GM19324 (cell line): ENCODE measurements at regions not wholly inside any gene's neighbourhood (a gene's known extent, or its start where the extent isn't known, plus 50 kb on each side); places are given as distances from the start of the nearest gene placed in this dataset.
"Not testable (repeated sequence)": the region's sequence is repeated elsewhere in the genome, so short reads cannot be mapped to it uniquely, and the experiment has no call there.

Experiments used
- ATAC-seq: cut with Tn5 transposase; IDR thresholded peaks from one replicate; pipeline ENCODE4 v1.9.1; 2021; ENCODE audit warnings: mild to moderate bottlenecking, moderate library complexity; ENCODE audit not compliant: unreplicated experiment, low FRiP score

DNA sequence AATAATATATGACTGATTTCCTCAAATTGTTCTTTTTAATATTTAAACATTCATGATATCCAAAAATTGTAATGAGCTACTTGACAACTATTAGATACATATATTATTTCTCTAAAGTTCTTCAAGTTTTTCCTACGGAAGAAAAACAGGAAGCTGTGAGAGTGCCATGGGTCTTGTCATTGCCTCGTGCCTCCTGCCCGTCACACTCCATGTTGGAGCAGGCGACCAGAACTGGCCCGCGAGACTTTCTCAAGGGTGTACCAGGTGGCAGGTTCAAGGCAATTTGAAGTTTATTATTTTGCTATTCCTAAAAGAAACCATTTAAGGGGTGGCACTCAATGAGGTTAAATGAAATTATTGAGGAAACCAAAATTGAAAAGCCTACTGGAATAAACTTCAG, 337.2 kb downstream of the HACE1 start:
- no peak for ATAC-seq

DNA sequence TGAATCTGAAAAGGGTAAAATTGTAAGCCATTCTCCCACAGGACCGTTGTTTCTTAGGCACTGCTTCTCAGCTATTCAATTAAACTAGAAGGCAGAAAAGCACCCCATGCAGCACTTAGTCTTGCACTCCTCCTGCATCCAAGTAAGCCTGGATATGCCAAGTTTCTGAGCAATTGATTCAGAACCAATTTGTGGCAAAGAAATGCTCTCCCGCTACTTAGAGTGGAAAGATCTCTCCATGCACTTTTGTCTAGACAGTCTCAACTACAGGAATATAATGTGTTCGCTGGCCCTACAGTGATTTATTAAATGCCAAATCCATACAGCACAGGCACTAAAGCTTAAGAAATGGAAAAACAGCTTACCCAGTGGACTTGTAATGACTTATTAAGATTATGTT, 338.5 kb downstream of the HACE1 start:
- ATAC-seq: no peak

DNA sequence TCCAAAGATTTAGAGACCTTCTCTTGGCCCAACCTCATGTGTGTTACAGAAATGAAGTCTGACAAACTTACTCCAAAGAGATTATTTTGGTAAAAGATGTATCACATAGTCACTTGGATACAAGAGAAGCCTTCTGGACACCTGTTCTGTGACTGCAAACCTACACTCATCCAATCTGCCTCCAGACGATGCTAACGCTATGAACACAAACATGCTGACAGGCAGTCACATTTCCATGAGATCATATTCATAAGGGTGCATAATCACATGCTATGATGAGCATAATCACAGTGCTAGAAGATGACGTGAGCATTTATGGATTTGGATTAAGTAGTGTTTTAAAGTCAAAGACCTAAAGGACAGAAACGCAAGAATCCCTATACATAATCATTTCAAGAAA, 340.2 kb downstream of the HACE1 start:
- no peak for ATAC-seq

DNA sequence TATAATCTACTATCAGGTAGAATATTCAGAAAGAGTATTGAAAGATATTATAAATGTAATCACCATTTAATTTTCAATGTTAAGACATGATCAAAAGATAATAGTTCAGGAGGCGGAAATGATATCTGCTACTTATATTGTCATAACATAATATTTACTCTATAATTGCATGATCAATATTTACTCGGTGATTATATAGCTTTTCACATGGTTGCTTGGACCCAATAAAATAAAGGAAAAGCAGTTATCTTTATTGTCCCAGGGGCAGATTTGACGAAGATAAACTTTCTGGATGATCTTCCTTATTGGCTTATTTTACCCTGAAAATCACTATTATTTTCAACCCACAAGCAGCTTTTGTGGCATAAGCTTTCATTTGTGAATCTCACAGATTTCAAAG, 350.4 kb downstream of the HACE1 start:
- no peak for ATAC-seq

DNA sequence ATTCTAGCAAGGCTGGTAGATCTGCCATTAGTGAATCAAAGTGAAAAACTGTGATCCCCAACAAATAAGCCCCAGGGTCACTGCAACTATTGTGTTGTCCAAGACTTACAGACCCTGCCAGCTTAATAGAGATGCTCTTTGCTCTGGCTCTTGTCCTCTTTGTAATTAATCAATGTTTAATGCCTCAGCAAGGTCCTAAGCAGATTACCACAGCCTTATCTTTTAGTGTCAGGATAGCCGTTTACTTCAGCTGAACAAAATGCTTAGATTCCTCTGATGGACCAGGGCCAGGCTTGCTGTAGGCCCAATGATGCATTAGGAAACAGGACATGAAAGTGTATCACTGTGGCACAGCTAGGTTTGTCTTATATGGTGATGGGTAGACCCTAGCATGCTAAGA, 353.3 kb downstream of the HACE1 start:
- no peak for ATAC-seq

DNA sequence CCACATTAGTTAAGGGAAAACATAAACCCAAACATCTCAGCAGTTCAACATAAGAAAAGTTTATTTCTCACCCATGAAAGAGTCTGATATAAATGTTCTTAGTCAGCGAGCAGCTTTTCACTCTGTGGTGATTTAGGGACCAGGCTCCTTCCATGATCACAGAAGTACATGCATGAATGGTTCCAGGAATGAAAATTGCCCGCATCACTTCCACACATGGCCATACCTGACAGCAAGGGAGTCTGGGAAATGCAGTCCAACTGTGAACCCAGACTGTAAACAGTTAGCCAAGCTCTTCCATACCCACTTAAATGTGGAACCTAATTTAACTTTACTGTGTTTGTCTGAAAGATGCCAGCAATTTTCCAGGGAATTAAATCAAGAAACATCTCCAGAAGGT, 353.9 kb downstream of the HACE1 start:
- no peak for ATAC-seq

DNA sequence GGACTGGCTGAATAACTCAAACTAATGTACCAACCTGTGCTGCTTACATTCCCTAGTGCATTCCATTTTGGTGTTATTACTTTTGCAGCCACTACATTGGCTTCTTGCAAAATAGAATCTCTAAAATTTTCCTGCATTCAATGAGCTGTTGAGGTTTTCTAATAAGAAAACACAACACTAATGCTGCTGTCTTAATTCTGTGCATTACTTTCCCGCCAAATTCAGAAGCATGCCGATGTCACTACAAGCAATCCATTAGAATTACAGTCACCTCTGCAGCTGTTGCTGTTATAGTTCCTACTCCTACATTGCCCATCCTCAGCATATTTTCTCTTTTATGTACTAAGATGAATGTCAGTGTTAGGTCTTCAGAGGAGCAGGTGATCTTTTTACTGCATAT, 359.5 kb downstream of the HACE1 start:
- ATAC-seq: no peak

DNA sequence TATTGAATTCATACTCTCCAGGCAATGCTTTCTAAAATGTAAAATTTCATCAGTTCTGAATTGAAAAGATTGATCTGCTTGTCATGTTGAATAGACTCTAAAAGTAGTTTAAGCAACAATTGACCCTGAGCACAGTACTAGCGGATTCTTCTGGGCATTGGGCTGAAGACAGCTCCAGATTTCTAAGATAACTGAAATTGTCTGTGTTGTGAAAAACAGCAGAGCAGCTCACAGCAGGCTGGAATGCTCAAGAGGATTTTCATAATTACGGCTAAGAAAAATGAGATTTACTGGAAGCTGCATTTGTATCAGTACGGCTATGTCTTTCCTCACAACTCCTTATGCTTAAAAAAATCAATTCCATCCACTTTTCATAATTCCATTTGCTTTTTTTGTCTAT, 373.7 kb downstream of the HACE1 start:
- no peak for ATAC-seq

DNA sequence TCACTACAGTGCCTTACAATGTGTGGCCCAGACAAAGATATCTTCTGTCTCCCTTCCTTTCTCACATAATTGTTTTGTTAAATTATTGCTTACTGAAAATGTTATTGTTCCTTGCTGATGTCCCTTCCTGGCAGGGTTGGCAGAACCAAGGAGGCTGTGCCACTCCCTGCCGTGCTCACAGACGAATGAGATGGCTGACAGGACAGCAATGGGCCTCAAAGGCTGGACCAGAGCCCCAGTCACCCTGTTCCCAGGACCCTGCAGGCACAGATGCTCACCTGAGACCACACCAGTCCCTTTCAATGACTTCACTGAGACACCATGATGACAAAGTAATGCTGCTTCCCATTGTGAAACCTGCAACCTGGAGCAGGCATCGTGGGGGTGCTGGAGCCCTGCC, 375.1 kb downstream of the HACE1 start:
- no peak for ATAC-seq

DNA sequence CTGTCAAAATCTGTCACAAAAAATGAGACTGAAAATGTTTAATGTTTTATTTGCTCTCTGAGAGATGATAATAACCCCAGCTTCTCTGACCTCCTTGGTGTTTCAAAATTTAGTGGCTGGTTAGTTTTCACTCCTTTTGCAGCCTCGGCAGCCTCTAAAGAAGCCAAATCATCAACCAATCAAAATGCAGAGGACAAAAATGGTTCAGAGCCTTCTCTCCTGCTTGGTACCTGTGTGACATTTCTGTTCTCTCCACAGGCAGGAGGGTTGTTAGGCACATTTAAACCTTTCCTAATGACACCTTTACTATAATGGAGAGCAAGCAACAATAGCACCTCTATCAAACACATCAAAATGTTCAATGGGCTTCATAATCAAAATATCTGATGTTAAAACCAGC, 375.5 kb downstream of the HACE1 start:
- ATAC-seq: no peak

DNA sequence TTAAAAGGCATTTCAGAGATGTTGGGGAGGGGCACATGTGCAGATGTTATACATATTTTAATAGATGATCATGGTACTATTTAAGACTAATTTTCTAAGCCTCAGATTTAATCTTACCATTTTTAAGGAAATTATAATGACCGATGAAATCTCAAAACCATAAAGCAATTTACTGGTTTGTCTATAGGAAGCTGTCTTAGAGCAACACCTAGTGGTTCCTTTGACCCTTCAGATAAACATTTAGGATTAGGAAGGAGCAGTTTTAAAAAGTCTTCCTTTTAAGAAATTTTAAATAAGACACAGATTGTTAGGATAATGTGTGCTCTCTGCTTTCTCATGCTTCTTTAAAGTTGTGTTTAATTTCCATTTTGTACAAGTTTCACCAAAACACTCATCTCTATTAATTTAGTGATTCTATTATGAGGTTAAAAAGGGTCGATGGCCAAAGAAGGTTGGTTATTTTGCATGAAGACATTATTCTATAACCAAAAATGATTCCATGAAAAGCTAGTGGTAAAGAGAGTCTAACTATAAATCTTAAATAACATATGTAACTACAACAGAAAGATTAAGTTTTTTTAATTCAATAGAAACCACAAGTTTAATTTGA, 376.4 kb downstream of the HACE1 start:
- no peak for ATAC-seq

DNA sequence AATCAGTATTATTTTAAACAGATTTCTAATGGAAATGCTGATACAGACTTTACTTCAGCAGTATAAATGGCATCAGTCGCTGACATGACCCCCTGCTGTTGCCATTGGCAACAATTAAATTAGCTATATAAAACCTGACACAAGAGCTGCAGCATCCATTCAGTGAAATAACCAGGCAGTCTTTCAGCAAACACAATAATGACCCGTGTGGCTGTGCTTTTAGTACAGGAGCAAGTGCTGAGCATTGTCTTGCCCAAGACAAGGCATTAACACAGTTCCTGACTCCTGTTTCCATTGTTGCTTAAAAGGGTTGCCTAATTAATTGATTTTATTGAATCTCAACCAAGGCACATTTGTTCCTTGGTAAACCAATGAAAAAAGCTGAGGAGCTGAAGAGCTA, 382.1 kb downstream of the HACE1 start:
- ATAC-seq: no peak

DNA sequence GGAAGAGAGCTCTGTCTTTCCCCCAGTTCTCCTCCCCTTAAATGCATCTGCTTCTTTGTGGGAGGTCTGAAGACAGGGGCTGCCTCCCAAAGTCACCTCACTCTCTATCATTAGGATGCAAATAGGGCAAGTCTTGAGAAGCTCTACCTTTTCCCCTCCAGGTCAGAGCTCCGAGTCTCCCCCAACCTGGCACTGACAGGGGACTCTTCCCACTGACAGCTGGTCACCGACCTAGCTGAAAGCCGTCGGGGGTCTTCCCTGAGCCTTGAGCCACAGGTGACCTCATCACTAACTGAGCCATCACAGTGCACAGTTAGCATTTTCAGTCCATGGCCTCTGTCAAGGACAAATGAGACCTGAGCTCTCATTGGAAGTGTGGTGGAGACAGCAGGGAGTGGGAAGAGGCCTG, 386.7 kb downstream of the HACE1 start:
- no peak for ATAC-seq

DNA sequence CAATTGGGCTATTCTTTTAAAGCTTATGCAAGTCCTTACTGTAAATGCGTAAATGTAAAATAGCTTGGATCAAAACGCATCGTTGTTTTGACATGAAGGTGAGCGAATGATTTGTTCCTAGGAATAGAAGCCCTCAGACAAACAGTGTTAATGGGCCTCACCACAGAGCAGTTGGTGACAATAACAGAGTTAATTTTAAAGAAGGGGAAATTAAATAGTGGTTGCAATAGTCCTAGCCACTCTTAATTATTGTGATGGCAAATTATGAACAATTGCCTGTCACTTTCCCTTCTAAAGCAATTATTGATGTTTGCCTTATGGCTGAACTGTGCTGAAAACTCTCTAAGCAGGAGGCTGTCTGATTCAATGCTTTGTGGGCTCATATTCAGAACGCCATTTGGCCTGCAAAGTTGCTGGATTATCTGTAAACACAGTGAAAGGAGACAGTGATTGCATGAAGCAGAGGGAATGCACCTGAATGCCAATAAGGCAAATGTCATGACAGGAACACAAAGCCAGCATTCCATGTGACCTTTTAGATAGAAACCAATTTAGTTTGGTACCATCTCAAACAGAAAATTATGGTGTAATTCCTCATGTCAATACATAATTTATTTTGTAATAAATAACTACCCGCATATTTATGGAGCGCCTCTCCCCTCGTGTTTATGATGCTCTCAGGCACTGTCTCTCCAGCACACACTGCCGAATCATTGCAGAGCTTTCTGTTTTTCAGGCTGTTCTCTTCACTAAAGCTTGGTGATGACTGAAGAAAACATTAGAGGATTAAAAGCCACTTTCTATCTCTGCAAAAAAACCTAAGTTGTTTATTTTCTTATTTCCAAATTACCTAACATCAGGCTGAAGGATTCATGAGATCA, 387.5 kb downstream of the HACE1 start:
- no peak for ATAC-seq

DNA sequence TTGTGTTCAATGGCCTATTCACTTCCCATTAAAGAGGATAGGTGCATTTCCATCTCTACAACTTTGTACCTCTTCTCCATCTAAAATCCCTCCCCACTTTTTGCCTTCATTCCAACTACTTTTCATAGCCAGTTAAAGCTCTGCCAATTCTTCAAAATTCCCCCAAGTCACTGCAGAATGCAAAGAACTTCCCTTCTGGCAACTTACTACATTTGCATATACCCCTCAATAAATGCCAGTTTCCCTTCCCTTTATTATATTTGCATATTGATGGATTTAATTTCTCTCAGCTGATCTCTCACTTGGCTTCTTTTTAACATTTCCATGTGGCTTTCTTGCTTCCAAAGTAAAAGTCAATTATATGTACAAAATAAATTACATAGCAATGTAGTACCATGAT, 393.4 kb downstream of the HACE1 start:
- no peak for ATAC-seq

DNA sequence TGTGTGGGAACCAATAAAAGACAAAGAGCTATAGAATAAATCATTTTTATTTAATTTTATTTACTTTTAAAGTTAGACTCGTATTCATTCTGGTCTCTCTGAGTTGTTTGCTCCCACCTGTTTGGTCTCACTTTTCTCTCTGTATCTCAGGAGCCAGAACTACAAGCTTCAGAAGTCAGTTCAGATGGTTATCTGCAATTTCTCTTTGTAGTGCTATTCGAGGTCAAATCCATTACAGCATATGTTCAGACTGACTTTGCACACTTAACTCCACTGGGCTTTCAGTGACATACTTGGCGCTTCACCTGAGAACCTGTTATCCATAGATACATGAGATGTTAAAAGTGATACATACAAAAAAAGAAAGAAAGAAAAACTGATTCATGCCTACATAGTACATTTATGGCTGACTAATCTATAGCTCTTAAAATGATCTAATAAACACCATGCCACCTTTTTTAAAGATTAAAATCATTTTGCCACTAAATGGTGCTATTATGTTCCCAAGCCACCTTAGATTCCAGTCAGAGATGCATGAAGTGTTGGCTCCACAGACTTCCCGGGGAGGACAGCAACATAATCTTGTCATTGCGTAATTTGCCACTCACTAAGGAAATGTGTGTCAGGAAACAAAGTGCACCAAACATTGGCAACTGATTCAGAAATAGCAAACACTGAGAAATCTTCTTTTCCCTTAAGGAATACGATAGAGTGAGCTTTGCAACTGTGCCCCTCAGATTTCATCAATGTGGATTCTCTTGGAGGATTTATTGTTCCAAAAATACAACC, 396.7 kb downstream of the HACE1 start:
- no peak for ATAC-seq

DNA sequence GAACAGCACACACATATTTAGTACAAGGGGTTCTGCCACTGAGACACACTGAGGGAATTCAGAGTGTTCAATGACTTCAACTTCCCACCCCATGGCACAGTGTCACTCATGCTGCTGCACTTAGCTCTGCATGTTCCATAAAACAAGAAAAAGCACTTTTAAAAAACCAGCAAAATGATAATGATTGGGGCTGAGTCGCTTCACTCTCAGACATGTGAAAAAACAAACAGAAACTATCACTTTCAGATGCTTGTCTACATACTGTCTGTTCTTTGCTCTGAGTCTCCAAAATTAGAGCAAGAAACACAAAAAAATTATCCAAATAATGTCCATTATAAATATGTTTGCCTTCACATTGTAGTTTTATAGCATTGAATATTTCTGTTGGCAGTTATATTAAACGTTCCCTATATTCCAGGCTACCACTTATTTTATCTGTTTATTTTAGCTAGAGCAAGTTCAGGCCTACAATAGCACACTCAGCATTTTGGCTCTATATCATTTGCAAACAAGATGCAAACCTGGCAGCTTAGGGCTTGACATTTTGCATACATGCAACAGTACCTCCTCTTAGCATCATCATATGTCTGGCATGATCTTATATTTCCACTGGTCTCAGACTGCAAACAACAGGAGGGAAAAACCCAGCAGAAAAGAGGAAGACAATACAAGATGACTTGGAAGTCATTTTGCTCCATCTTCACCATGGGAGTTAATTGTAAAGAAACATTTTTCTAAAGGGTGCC, 398.8 kb downstream of the HACE1 start:
- ATAC-seq: no peak

DNA sequence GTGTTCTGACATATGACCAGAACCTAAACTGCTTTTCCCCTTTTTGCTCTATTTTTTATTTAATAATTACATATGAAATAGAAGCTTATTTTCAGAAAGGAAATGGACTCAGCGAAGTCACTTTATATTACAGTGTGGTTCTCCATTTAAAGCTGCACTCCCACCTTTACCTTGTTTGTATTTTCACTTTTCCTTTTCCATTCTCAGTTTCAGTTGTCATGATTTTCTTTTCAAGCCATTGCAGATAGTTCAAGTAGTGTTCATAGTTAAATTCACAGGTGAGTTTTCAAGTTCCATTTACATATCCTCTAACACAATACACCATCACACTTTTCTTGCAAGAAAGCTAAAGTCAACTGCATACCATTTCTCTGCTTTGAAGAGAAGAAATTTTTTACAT, 400.2 kb downstream of the HACE1 start:
- ATAC-seq: peak; percentile 68

DNA sequence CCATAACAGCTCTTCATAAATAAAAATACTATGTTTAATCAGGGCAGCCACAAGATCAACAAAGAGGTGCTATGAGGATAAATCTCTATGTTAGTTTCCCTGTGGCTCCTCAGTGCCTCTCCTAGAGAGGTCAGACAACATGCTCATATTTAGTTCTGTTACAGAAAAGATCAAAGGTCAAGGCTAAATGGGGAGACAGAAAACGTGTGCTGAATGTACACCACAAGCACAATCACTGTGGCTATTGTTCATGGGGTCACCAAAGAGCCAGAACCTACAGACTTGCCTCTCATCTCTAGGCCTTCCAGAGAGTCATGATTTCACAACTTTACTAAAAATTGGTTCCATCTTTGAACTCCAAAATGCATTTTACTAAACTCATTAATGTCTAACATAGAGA, 409.8 kb downstream of the HACE1 start:
- no peak for ATAC-seq

DNA sequence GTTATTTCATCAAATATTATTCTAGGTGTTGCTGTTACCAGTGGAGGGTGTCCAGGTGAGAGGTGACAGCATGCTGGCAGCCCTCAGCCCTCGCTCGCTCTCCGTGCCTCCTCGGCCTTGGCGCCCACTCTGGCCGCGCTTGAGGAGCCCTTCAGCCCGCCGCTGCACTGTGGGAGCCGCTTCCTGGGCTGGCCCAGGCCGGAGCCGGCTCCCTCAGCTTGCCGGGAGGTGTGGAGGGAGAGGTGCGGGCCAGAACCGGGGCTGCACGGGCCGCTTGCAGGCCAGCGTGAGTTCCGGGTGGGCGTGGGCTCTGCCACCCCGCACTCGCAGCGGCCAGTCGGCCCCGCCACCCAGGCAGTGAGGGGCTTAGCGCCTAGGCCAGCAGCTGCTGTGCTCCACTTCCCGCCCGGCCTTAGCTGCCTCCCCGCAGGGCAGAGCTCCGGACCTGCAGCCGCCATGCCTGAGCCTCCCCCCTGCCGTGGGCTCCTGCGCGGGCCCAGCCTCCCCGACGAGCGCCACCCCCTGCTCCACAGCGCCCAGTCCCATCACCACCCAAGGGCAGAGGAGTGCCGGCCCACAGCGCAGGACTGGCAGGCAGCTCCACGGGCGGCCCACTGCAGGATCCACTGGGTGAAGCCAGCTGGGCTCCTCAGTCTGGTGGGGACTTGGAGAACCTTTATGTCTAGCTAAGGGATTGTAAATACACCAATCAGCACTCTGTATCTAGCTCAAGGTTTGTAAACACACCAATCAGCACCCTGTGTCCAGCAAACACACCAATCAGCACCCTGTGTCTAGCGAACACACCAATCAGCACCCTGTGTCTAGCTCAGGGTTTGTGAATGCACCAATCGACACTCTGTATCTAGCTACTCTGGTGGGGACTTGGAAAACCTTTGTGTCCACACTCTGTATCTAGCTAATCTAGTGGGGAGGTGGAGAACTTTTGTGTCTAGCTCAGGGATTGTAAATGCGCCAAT, 413.3 kb downstream of the HACE1 start:
- ATAC-seq: not testable (repeated sequence)
